Neuronal stem cell (in vitro differentiated cells): ENCODE measurements at regions not wholly inside any gene's neighbourhood (a gene's known extent, or its start where the extent isn't known, plus 50 kb on each side); places are given as distances from the start of the nearest gene placed in this dataset.

Experiments
- DNase-seq: peaks from one replicate; pipeline ENCODE4 v3.0.0-alpha.2; 2013; ENCODE audit warnings: low spot score
- H2AFZ ChIP-seq: one replicate; pipeline ENCODE4 v1.6.1; 2013; ENCODE audit warnings: mild to moderate bottlenecking, low read length, inconsistent platforms
- H2AK5ac ChIP-seq: 2 replicates; pipeline ENCODE4 v1.6.1; 2013; ENCODE audit warnings: low read depth, mild to moderate bottlenecking, inconsistent platforms, low read length, moderate library complexity, mixed read lengths
- H2BK120ac ChIP-seq: 2 replicates; pipeline ENCODE4 v1.6.1; 2013; ENCODE audit warnings: low read depth, mild to moderate bottlenecking, inconsistent platforms, low read length, moderate library complexity, mixed read lengths
- H2BK12ac ChIP-seq: one replicate; pipeline ENCODE4 v1.6.1; 2013; ENCODE audit warnings: low read length, inconsistent platforms
- H2BK15ac ChIP-seq: 2 replicates; pipeline ENCODE4 v1.6.1; 2013; ENCODE audit warnings: mild to moderate bottlenecking, low read length, inconsistent platforms, mixed read lengths
- H2BK5ac ChIP-seq: one replicate; pipeline ENCODE4 v1.6.1; 2013; ENCODE audit warnings: inconsistent platforms, mild to moderate bottlenecking, low read length, moderate library complexity
- H3K14ac ChIP-seq: one replicate; pipeline ENCODE4 v1.6.1; 2013; ENCODE audit warnings: low read length, inconsistent platforms
- H3K18ac ChIP-seq: 2 replicates; pipeline ENCODE4 v1.6.1; 2013; ENCODE audit warnings: low read length, inconsistent platforms
- H3K23ac ChIP-seq: 2 replicates; pipeline ENCODE4 v1.6.1; 2013; ENCODE audit warnings: low read depth, mild to moderate bottlenecking, mixed read lengths, low read length, inconsistent platforms; ENCODE audit not compliant: poor library complexity
- H3K27ac ChIP-seq: replicated peaks from 3 replicates; pipeline ENCODE4 v1.5.1; 2013; ENCODE audit warnings: low read length, inconsistent platforms
- H3K27me3 ChIP-seq, 3 experiments: 2 replicates each; pipeline ENCODE4 v1.6.1; 2013; ENCODE audit warnings: low read length in 3 of 3, mild to moderate bottlenecking in 2 of 3, inconsistent platforms in 1 of 3, low read depth in 1 of 3, mixed read lengths in 1 of 3, moderate library complexity in 1 of 3; ENCODE audit not compliant: control insufficient read depth in 3 of 3, insufficient read depth in 3 of 3
- H3K36me3 ChIP-seq, 2 donors: replicated peaks in 1 of 2; 2 replicates each; pipeline ENCODE4 v1.6.1; 2013; ENCODE audit warnings: low read length in 2 of 2; ENCODE audit not compliant: control insufficient read depth in 2 of 2, insufficient read depth in 2 of 2
- H3K4ac ChIP-seq: 2 replicates; pipeline ENCODE4 v1.6.1; 2013; ENCODE audit warnings: inconsistent platforms, mild to moderate bottlenecking, low read length, moderate library complexity
- H3K4me1 ChIP-seq, 2 donors: 1 replicate in 1 of 2; 2 replicates in 1 of 2; pipeline ENCODE4 v1.6.1; 2013; ENCODE audit warnings: low read length in 2 of 2, low read depth in 1 of 2; ENCODE audit not compliant: control insufficient read depth in 2 of 2, insufficient read depth in 1 of 2
- H3K4me2 ChIP-seq: one replicate; pipeline ENCODE4 v1.6.1; 2013; ENCODE audit warnings: mild to moderate bottlenecking, low read length, inconsistent platforms; ENCODE audit not compliant: insufficient read depth, poor library complexity, severe bottlenecking
- H3K4me3 ChIP-seq, 2 donors: 2 replicates each; pipeline ENCODE4 v1.5.1; 2013; ENCODE audit warnings: low read length in 2 of 2, mild to moderate bottlenecking in 2 of 2, inconsistent platforms in 1 of 2, moderate library complexity in 1 of 2
- H3K79me1 ChIP-seq: one replicate; pipeline ENCODE4 v1.6.1; 2013; ENCODE audit warnings: low read depth, mild to moderate bottlenecking, inconsistent platforms, low read length, moderate library complexity
- H3K9ac ChIP-seq: one replicate; pipeline ENCODE4 v1.6.1; 2013; ENCODE audit warnings: mild to moderate bottlenecking, low read depth, low read length, inconsistent platforms; ENCODE audit not compliant: poor library complexity
- H3K9me3 ChIP-seq, 2 donors: replicated peaks in 1 of 2; 2 replicates each; pipeline versions ENCODE3 to v1.6.1; 2013; ENCODE audit warnings: low read length in 2 of 2, mild to moderate bottlenecking in 2 of 2, inconsistent platforms in 1 of 2, low read depth in 1 of 2, mixed read lengths in 1 of 2, moderate library complexity in 1 of 2; ENCODE audit not compliant: control insufficient read depth in 2 of 2, insufficient read depth in 1 of 2
- H4K8ac ChIP-seq: one replicate; pipeline ENCODE4 v1.6.1; 2013; ENCODE audit warnings: low read depth, mild to moderate bottlenecking, inconsistent platforms, low read length, moderate library complexity
- H4K91ac ChIP-seq: one replicate; pipeline ENCODE4 v1.6.1; 2013; ENCODE audit warnings: low read length, low read depth, mild to moderate bottlenecking, inconsistent platforms; ENCODE audit not compliant: poor library complexity
- WGBS, 2 donors: extraction: QIAGEN DNeasy Blood & Tissue Kit; methylation state at CpG; one replicate each; pipeline ENCODE4 v1.1.7; 2013; ENCODE audit warnings: missing lambda C conversion rate in 2 of 2, mixed read lengths in 1 of 2; ENCODE audit not compliant: insufficient read length in 2 of 2, insufficient replicate concordance in 1 of 2; ENCODE audit errors: extremely low coverage in 2 of 2; 5-methylcytosine and 5-hydroxymethylcytosine counted together

- H3K27ac ChIP-seq, result no peak overlapping the region
- no peak overlapping the region for H3K14ac ChIP-seq
- no peak overlapping the region for H3K9ac ChIP-seq
- no peak overlapping the region for H4K91ac ChIP-seq
- DNase-seq, result no peak
- H3K23ac ChIP-seq, result no peak overlapping the region
- no peak overlapping the region for H2BK15ac ChIP-seq
- no peaks in the 10 kb centered on the region for H3K27me3 ChIP-seq
- no peak overlapping the region for H3K18ac ChIP-seq
- no peak overlapping the region for H3K4me2 ChIP-seq
- no peak overlapping the region for H3K4me3 ChIP-seq
- H2AFZ ChIP-seq, result no peak overlapping the region
- no peaks in the 10 kb centered on the region for H3K36me3 ChIP-seq
- no peak overlapping the region for H2BK5ac ChIP-seq
- no peak overlapping the region for H2BK12ac ChIP-seq
- no peaks in the 10 kb centered on the region for H3K9me3 ChIP-seq
- no peak overlapping the region for H2BK120ac ChIP-seq
- no peak overlapping the region for H2AK5ac ChIP-seq
- no peaks in the 10 kb centered on the region for H3K4me1 ChIP-seq
- no peak overlapping the region for H4K8ac ChIP-seq
- H3K4ac ChIP-seq, result no peak overlapping the region
- no peaks in the 10 kb centered on the region for H3K79me1 ChIP-seq
Observed at GRCh38 chr16:76899767-76900166, 291.2 kb upstream of the MON1B start.

DNA sequence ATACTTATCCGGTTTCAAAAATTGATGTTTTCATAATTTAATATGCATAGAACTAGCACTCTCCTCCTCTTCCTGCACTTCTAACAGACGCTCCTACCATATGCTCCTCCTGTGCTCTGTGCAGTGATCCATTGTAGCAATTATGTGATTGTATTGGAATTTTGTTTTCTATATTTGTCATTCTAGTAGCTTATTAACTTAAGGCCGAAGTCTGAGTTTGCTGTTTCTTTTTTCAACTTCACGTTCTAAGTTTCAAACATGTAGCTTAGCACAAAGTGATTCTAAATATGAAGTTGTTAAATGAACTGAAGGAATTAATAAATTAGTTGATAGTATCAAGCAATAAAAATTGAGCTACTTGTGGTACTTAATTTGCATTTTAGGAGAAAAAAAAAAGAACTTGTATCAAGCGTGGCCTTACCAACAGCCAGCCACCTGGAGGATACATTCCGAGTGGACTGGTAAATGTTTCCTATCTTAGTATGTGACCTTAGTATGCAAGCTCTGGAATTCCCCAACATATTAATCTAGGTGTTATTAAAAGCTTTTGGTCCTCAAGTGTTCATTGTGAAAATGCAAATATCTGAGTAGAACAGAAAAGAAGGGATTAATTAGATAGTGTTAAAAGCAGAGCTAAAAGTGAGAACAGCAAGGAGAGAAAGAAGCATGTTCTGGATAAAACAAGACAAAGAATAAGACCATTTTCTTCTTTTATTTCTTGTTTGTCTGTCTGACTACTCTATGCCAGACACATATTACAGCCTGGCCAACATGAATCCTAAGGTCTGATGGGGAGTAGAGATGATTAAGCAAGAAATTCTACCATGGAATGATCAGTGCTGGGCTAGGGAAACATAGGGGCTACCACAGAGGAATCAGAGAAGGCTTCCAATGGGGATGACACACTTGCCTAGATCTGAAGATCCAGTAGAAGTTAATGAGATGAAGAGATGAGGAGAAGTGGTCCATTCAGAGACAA, 290.4 kb upstream of the MON1B start:
- Histone ChIP-seq H3K18ac (no peak overlapping the region), H3K79me1 (no peaks in the 10 kb centered on the region), H2AFZ (no peak overlapping the region), H3K9ac (no peak overlapping the region), H4K91ac (no peak overlapping the region), H3K27ac (no peak overlapping the region), H3K14ac (no peak overlapping the region), H2AK5ac (no peak overlapping the region), H3K4me3 (no peak overlapping the region), H2BK12ac (no peak overlapping the region), H3K27me3 (no peaks in the 10 kb centered on the region), H3K4me2 (no peak overlapping the region), H3K4ac (no peak overlapping the region), H3K36me3 (no peaks in the 10 kb centered on the region), H3K23ac (no peak overlapping the region), H2BK15ac (no peak overlapping the region), H3K4me1 (no peaks in the 10 kb centered on the region), H4K8ac (no peak overlapping the region), H2BK120ac (no peak overlapping the region), H3K9me3 (no peaks in the 10 kb centered on the region), H2BK5ac (no peak overlapping the region)
- whole genome bisulfite sequencing, 2 donors, result no CpG with 5 or more reads among the region's 6 CpGs
- no peak for DNase-seq

DNA sequence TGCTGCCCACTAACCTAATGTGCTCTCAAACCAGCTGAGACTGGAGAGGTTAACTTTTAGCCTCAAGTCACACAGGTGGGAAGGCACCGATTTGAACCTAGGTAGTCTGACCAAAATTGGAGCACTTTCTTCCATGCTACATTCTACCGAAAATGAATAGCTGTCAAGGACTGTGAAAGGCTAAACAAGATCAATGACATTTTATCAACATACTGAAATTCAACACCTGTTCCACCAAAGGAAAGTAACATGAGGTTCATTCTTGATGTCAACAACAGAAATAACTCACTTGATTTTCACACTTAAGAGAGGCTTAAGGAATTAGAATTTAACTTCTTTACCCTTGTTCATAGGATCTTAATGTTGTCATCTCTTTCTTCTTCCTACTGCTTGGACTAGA, 284.4 kb upstream of the MON1B start:
- peaks cover 0 to 2% (median 0%) of the 10 kb centered on the region in 3 experiments for H3K27me3 ChIP-seq
- no peak overlapping the region for H4K8ac ChIP-seq
- no peak overlapping the region for H3K27ac ChIP-seq
- H3K23ac ChIP-seq, result no peak overlapping the region
- no peaks in the 10 kb centered on the region for H3K9me3 ChIP-seq
- no peak overlapping the region for H2BK120ac ChIP-seq
- H2BK5ac ChIP-seq, result no peak overlapping the region
- H2BK15ac ChIP-seq, result no peak overlapping the region
- H2AFZ ChIP-seq, result no peak overlapping the region
- no peak for DNase-seq
- H3K4me1 ChIP-seq, result no peaks in the 10 kb centered on the region
- no peak overlapping the region for H2BK12ac ChIP-seq
- no peaks in the 10 kb centered on the region for H3K79me1 ChIP-seq
- no CpG with 5 or more reads among the region's 2 CpGs for WGBS, 2 donors
- H3K4ac ChIP-seq, result no peak overlapping the region
- H3K9ac ChIP-seq, result no peak overlapping the region
- H3K36me3 ChIP-seq, result no peaks in the 10 kb centered on the region
- H3K14ac ChIP-seq, result no peak overlapping the region
- H2AK5ac ChIP-seq, result no peak overlapping the region
- no peak overlapping the region for H4K91ac ChIP-seq
- H3K4me2 ChIP-seq, result no peak overlapping the region
- no peak overlapping the region for H3K4me3 ChIP-seq
- H3K18ac ChIP-seq, result no peak overlapping the region

GRCh38 chr16:76910931-76911330, 280.1 kb upstream of the MON1B start:
- H3K27me3 ChIP-seq, result peaks cover 0 to 2% (median 0%) of the 10 kb centered on the region in 3 experiments
- H2AK5ac ChIP-seq, result no peak overlapping the region
- H4K91ac ChIP-seq, result no peak overlapping the region
- H2BK120ac ChIP-seq, result no peak overlapping the region
- H2AFZ ChIP-seq, result no peak overlapping the region
- no peak overlapping the region for H3K4me3 ChIP-seq
- H3K4ac ChIP-seq, result no peak overlapping the region
- H3K9me3 ChIP-seq, result no peaks in the 10 kb centered on the region
- no peaks in the 10 kb centered on the region for H3K36me3 ChIP-seq
- no peak overlapping the region for H2BK15ac ChIP-seq
- no peak overlapping the region for H3K18ac ChIP-seq
- DNase-seq, result no peak
- no peak overlapping the region for H2BK12ac ChIP-seq
- no peak overlapping the region for H3K4me2 ChIP-seq
- no peak overlapping the region for H3K14ac ChIP-seq
- H3K23ac ChIP-seq, result no peak overlapping the region
- WGBS, 2 donors, result no CpG with 5 or more reads among the region's 3 CpGs
- H3K79me1 ChIP-seq, result no peaks in the 10 kb centered on the region
- no peak overlapping the region for H3K27ac ChIP-seq
- H3K9ac ChIP-seq, result no peak overlapping the region
- no peak overlapping the region for H4K8ac ChIP-seq
- no peak overlapping the region for H2BK5ac ChIP-seq
- no peaks in the 10 kb centered on the region for H3K4me1 ChIP-seq
